ENCODE measurements at regions not wholly inside any gene's neighbourhood (a gene's known extent, or its start where the extent isn't known, plus 50 kb on each side); places are given as distances from the start of the nearest gene placed in this dataset.
"Not testable (repeated sequence)": the region's sequence is repeated elsewhere in the genome, so short reads cannot be mapped to it uniquely, and the experiment has no call there.

- Histone ChIP-seq H3K4me3 (no peak overlapping the region), H3K27ac (peak overlapping the region in 1 of 21 experiments; percentile 44)
These were observed 178.2 kb upstream of the NAMPT start for GRCh38 chr7:106462914-106463482.

DNA sequence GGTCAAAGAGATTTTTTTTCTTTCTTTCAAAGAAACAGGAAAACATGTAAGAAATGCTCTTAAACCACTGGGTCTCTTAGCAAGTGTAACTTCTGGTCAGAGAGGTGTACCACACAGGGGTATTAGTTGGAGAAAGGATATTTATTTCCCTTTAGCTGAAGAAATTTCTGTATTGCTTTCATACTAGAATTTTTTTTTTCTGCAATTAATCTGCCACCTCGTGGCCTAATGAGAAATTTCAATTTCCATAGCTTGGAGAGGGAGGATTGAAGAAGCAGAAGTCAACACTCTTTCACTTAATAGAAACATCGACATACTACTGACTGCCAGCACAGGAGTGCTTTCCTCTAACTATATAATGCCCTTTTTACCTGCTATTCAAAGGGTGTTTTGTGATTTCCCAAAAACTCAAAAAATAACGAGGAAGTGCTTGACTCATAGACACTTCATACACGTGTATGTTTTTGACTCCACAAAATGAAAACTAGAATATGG lies 177.6 kb upstream of the NAMPT start:
- Histone ChIP-seq H3K4me3 (no peak overlapping the region), H3K27ac (peak overlapping the region in 3 of 21 experiments; percentile 41 to 64 (median 50))

GRCh38 chr7:106460792-106461254 lies 176.0 kb upstream of the NAMPT start:
- no peak overlapping the region for H3K4me3 ChIP-seq
- H3K27ac ChIP-seq: peak overlapping the region in 2 of 21 experiments; percentile 1 to 22

- Histone ChIP-seq H3K27ac (no peak overlapping the region), H3K4me3 (no peak overlapping the region)
These were observed 174.8 kb upstream of the NAMPT start for GRCh38 chr7:106459397-106460072.

GRCh38 chr7:106457678-106458077 lies 172.9 kb upstream of the NAMPT start:
- Histone ChIP-seq H3K4me3 (no peak overlapping the region), H3K27ac (no peak overlapping the region)

- Histone ChIP-seq H3K27ac (no peak overlapping the region), H3K4me3 (no peak overlapping the region)
These were observed 171.5 kb upstream of the NAMPT start for GRCh38 chr7:106456329-106456728.

DNA sequence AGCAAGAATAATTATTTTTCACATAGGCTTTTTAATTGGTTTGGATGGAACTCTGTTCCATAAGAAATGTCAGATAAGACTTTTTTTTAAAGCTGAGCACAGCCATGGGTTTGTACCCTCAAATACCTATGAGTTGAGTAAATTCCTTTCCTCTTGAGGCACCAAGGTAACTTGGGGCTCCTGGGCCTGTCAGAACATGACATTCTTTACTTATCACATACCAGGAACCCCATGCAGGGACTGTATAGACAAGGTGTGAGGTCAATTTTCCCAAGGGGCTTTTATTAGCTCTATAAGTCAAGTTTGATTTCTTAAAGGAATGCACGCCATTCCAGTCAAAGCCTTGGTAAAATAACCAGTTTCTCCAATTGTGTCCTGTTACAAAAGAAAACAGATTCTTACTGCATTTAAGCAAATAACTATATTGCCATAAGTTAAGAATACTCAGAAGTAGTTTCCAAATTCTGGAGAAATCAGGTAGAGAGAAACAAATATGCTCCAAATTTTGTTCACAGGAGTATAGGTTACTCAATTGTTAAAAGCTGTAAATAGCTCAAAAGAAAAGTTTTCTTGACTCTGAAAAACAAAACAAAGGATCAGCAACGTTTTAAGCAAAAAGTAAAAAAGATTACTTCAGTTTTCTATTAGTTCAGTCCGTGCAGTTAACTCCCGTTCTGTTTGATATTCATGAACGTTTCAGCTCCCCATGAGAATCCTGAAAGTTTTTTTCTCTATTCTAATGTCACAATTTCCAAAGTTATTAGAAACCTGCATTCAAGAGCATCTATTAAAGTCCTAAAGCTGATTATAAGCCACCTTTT lies 167.5 kb upstream of the NAMPT start:
- Histone ChIP-seq H3K4me3 (no peak overlapping the region), H3K27ac (no peak overlapping the region)

- Histone ChIP-seq H3K27ac (no peak overlapping the region), H3K4me3 (no peak overlapping the region)
These were observed 166.4 kb upstream of the NAMPT start for GRCh38 chr7:106451171-106451570.

DNA sequence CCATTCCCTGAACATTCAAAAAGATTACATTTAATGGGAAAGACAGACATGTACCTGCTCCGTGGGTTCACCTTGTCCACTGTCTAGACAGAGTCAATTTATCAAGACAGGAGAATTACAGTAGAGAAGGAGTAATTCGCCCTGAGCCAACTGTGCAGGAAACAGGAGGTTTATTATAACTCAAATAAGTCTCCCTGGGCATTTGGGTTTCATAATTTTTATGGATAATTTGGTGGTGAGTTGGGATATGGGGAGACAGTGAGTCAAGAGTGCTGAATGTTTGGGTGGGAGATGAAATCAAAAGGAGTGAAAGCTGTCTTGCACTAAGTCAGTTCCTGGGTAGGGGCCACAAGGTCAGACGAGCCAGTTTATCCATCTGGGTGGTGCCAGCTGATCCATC lies 165.9 kb upstream of the NAMPT start:
- Histone ChIP-seq H3K4me3 (no peak overlapping the region), H3K27ac (no peak overlapping the region)

- no peak overlapping the region for H3K27ac ChIP-seq
- no peak overlapping the region for H3K4me3 ChIP-seq
These were observed 164.4 kb upstream of the NAMPT start for GRCh38 chr7:106448992-106449859.

DNA sequence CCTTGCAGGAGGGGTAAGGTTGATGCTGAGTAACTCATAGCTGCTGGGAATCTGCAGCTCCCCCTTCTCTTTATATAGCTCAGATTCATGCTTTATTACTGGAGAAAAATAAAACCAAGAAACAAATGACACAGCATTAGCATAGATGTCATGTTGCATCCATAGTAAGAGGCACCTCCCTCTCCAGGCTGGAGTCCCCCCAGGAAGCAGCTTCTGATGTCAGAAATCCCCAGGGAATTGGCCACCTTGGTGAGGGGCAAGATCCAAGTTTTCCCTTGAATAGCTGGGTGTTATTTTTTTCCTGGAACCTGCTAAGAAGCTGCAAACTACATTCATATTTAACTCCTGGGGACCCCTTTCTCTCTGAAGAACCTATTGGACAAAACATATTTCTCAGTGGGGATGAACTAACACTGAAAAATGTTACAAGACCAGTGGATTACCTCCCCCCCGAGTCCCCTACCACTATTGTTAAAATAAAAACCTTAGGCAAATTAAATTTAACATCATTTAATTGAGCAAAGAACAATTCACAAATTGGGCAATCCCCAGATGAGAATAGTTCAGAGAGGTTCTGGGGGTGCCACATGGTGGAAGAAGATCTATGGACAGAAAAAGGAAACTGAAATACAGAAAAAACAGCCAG lies 163.7 kb upstream of the NAMPT start:
- Histone ChIP-seq H3K27ac (no peak overlapping the region), H3K4me3 (no peak overlapping the region)

GRCh38 chr7:106447318-106447847 lies 162.6 kb upstream of the NAMPT start:
- no peak overlapping the region for H3K27ac ChIP-seq
- H3K4me3 ChIP-seq: no peak overlapping the region

GRCh38 chr7:106445366-106445765 lies 160.6 kb upstream of the NAMPT start:
- not testable (repeated sequence) for H3K27ac ChIP-seq

GRCh38 chr7:106444068-106444655 lies 159.4 kb upstream of the NAMPT start:
- H3K27ac ChIP-seq: no peak overlapping the region
- H3K4me3 ChIP-seq: no peak overlapping the region

More at GRCh38 chr7:106445366-106445765, 160.6 kb upstream of the NAMPT start:
- not testable (repeated sequence) for H3K4me3 ChIP-seq

DNA sequence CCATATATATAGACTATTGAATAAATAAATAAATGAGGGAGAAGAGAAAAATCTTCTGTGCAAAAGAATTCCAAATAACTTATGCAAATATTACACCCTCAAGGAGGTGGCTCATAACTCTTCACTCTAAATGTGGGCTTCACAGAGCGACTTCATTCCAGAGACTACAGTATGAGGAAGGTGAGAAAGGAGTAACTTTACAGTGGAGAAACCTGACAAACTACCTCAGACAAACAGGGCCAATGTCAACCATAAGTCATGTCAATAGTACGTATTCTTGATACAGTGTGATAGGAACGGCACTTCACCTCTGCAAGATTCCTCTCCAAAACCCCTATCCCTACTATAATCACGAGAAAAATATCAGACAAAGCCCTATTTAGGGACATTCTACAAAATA lies 158.4 kb upstream of the NAMPT start:
- no peak overlapping the region for H3K27ac ChIP-seq
- H3K4me3 ChIP-seq: no peak overlapping the region

GRCh38 chr7:106442476-106442875 lies 157.7 kb upstream of the NAMPT start:
- Histone ChIP-seq H3K4me3 (no peak overlapping the region), H3K27ac (no peak overlapping the region)

GRCh38 chr7:106441343-106441742 lies 156.6 kb upstream of the NAMPT start:
- not testable (repeated sequence) for H3K27ac ChIP-seq, H3K4me3 ChIP-seq

DNA sequence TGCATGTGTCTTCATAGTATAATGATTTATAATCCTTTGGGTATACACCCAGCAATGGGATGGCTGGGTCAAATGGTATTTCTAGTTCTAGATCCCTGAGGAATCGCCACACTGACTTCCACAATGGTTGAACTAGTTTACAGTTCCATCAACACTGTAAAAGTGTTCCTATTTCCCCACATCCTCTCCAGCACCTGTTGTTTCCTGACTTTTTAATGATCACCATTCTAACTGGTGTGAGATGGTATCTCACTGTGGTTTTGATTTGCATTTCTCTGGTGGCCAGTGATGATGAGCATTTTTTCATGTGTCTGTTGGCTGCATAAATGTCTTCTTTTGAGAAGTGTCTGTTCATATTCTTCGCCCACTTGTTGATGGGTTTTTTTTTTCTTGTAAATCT lies 152.2 kb upstream of the NAMPT start:
- not testable (repeated sequence) for H3K4me3 ChIP-seq

DNA sequence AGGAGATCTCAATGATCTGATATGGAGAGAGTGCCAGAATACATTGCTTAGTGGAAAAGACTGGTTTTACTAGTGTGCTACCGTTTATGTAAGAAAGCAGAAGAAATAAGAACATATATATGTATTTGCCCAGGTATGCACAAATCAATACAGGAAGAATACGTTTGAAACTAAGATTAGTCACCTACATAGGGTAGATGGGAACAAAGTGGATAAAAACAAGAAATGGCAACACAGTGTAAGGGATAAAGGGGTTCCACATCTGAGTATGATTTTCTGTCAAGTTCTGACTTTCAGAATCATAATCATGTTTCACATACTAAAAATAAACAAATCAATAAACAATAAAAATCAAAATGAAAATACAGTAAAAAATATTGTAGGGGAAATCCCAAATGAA lies 148.6 kb upstream of the NAMPT start:
- Histone ChIP-seq H3K27ac (no peak overlapping the region), H3K4me3 (no peak overlapping the region)

More for the DNA sequence above, 152.2 kb upstream of the NAMPT start:
- not testable (repeated sequence) for H3K27ac ChIP-seq
